ENCODE measurements at regions not wholly inside any gene's neighbourhood (a gene's known extent, or its start where the extent isn't known, plus 50 kb on each side); places are given as distances from the start of the nearest gene placed in this dataset.

GRCh38 chr13:31674051-31674450 lies 65.3 kb upstream of the RXFP2 start:
- H3K4me1 ChIP-seq (ENCODE audit: control insufficient read depth, insufficient read depth, low read length), result no peaks in the 10 kb centered on the region
- no peaks in the 10 kb centered on the region for H3K9me3 ChIP-seq (ENCODE audit: control insufficient read depth, insufficient read depth, low read length)
- H3K27me3 ChIP-seq (ENCODE audit: control insufficient read depth, insufficient read depth, low read length), result no peaks in the 10 kb centered on the region
- no peak overlapping the region for H3K4me3 ChIP-seq (ENCODE audit: low read depth, low read length)
- no peaks in the 10 kb centered on the region for H3K36me3 ChIP-seq (ENCODE audit: control insufficient read depth, insufficient read depth, low read length)
- H3K9ac ChIP-seq (ENCODE audit: low read depth, low read length), result no peak overlapping the region

GRCh38 chr13:31675440-31675953 lies 63.8 kb upstream of the RXFP2 start:
- H3K27me3 ChIP-seq (ENCODE audit: control insufficient read depth, insufficient read depth, low read length), result no peaks in the 10 kb centered on the region
- H3K36me3 ChIP-seq (ENCODE audit: control insufficient read depth, insufficient read depth, low read length), result no peaks in the 10 kb centered on the region
- H3K4me3 ChIP-seq (ENCODE audit: low read depth, low read length), result no peak overlapping the region
- H3K9ac ChIP-seq (ENCODE audit: low read depth, low read length), result no peak overlapping the region
- H3K4me1 ChIP-seq (ENCODE audit: control insufficient read depth, insufficient read depth, low read length), result no peaks in the 10 kb centered on the region
- H3K9me3 ChIP-seq (ENCODE audit: control insufficient read depth, insufficient read depth, low read length), result no peaks in the 10 kb centered on the region

GRCh38 chr13:31681133-31681532 lies 58.2 kb upstream of the RXFP2 start:
- Histone ChIP-seq H3K4me1 (ENCODE audit: control insufficient read depth, insufficient read depth, low read length) (peaks cover 2% of the 10 kb centered on the region), H3K4me3 (ENCODE audit: low read depth, low read length) (no peak overlapping the region), H3K9ac (ENCODE audit: low read depth, low read length) (no peak overlapping the region), H3K27me3 (ENCODE audit: control insufficient read depth, insufficient read depth, low read length) (no peaks in the 10 kb centered on the region), H3K36me3 (ENCODE audit: control insufficient read depth, insufficient read depth, low read length) (no peaks in the 10 kb centered on the region), H3K9me3 (ENCODE audit: control insufficient read depth, insufficient read depth, low read length) (no peaks in the 10 kb centered on the region)

GRCh38 chr13:31684466-31684865 lies 54.9 kb upstream of the RXFP2 start:
- Histone ChIP-seq H3K4me3 (ENCODE audit: low read depth, low read length) (no peak overlapping the region), H3K27me3 (ENCODE audit: control insufficient read depth, insufficient read depth, low read length) (no peaks in the 10 kb centered on the region), H3K36me3 (ENCODE audit: control insufficient read depth, insufficient read depth, low read length) (no peaks in the 10 kb centered on the region), H3K9me3 (ENCODE audit: control insufficient read depth, insufficient read depth, low read length) (no peaks in the 10 kb centered on the region), H3K4me1 (ENCODE audit: control insufficient read depth, insufficient read depth, low read length) (peaks cover 2% of the 10 kb centered on the region), H3K9ac (ENCODE audit: low read depth, low read length) (no peak overlapping the region)

- Histone ChIP-seq H3K9me3 (ENCODE audit: control insufficient read depth, insufficient read depth, low read length) (no peaks in the 10 kb centered on the region), H3K4me1 (ENCODE audit: control insufficient read depth, insufficient read depth, low read length) (peaks cover 2% of the 10 kb centered on the region), H3K9ac (ENCODE audit: low read depth, low read length) (no peak overlapping the region), H3K36me3 (ENCODE audit: control insufficient read depth, insufficient read depth, low read length) (no peaks in the 10 kb centered on the region), H3K4me3 (ENCODE audit: low read depth, low read length) (no peak overlapping the region), H3K27me3 (ENCODE audit: control insufficient read depth, insufficient read depth, low read length) (no peaks in the 10 kb centered on the region)
Observed at GRCh38 chr13:31686670-31687425, 52.5 kb upstream of the RXFP2 start.
